HG02840 (cell line): ENCODE measurements at regions not wholly inside any gene's neighbourhood (a gene's known extent, or its start where the extent isn't known, plus 50 kb on each side); places are given as distances from the start of the nearest gene placed in this dataset.

Experiments used
- ATAC-seq: cut with Tn5 transposase; IDR thresholded peaks from one replicate; pipeline ENCODE4 v1.9.1; 2021; ENCODE audit warnings: mild to moderate bottlenecking, moderate library complexity, moderate number of reproducible peaks; ENCODE audit not compliant: unreplicated experiment, low FRiP score

GRCh38 chr2:19689646-19690168, 212.1 kb downstream of the TTC32 start:
- no peak for ATAC-seq

- no peak for ATAC-seq
Measured at GRCh38 chr2:19688059-19688458, 213.7 kb downstream of the TTC32 start.

- ATAC-seq = no peak
Measured at GRCh38 chr2:19687017-19687659, 214.6 kb downstream of the TTC32 start.

- ATAC-seq = no peak
Measured at GRCh38 chr2:19686439-19686838, 215.3 kb downstream of the TTC32 start.

GRCh38 chr2:19685731-19686130, 216.1 kb downstream of the TTC32 start:
- ATAC-seq = no peak

GRCh38 chr2:19684516-19684915, 217.3 kb downstream of the TTC32 start:
- ATAC-seq = no peak

GRCh38 chr2:19683556-19683955, 218.2 kb downstream of the TTC32 start:
- no peak for ATAC-seq

GRCh38 chr2:19682493-19682892, 219.3 kb downstream of the TTC32 start:
- ATAC-seq = no peak

- no peak for ATAC-seq
Measured at GRCh38 chr2:19677825-19678518, 223.8 kb downstream of the TTC32 start.

- ATAC-seq = no peak
Measured at GRCh38 chr2:19677215-19677777, 224.5 kb downstream of the TTC32 start.

- no peak for ATAC-seq
Measured at GRCh38 chr2:19676770-19677169, 225.0 kb downstream of the TTC32 start.

GRCh38 chr2:19675856-19676460, 225.8 kb downstream of the TTC32 start:
- ATAC-seq = no peak

- no peak for ATAC-seq
Measured at GRCh38 chr2:19675003-19675629, 226.7 kb downstream of the TTC32 start.

GRCh38 chr2:19674051-19675002, 227.5 kb downstream of the TTC32 start:
- no peak for ATAC-seq

GRCh38 chr2:19673213-19673791, 228.5 kb downstream of the TTC32 start:
- ATAC-seq = no peak

GRCh38 chr2:19671916-19672315, 229.9 kb downstream of the TTC32 start:
- ATAC-seq = no peak

- no peak for ATAC-seq
Measured at GRCh38 chr2:19671311-19671710, 230.5 kb downstream of the TTC32 start.

GRCh38 chr2:19670303-19670702, 231.5 kb downstream of the TTC32 start:
- ATAC-seq = no peak

- ATAC-seq = no peak
Measured at GRCh38 chr2:19669559-19669958, 232.2 kb downstream of the TTC32 start.
